Spleen (tissue), 11 donors: ENCODE measurements at regions not wholly inside any gene's neighbourhood (a gene's known extent, or its start where the extent isn't known, plus 50 kb on each side); places are given as distances from the start of the nearest gene placed in this dataset.

Experiments
- DNase-seq: peaks from one replicate; pipeline ENCODE4 v3.0.0-alpha.2; 2020
- H3K27ac ChIP-seq, 8 donors: fragments of 200-600 bp; sonication (generic) in 7 of 8; 1 replicate in 4 of 8; 2 replicates in 4 of 8; pipeline versions ENCODE4 v1.5.0 to v1.8.0; 2016 to 2021; ENCODE audit warnings: inconsistent platforms in 4 of 8, mild to moderate bottlenecking in 4 of 8, moderate library complexity in 1 of 8
- H3K27me3 ChIP-seq, 7 donors: fragments of 200-600 bp; sonication (generic) in 6 of 7; replicated peaks in 1 of 7; 1 replicate in 4 of 7; 2 replicates in 3 of 7; pipeline versions ENCODE4 v1.5.0 to v1.8.0; 2016 to 2021; ENCODE audit warnings: inconsistent platforms in 3 of 7, mild to moderate bottlenecking in 1 of 7
- H3K36me3 ChIP-seq, 6 donors: fragments of 200-600 bp; sonication (generic) in 5 of 6; 1 replicate in 4 of 6; 2 replicates in 2 of 6; pipeline versions ENCODE4 v1.5.0 to v1.8.0; 2016 to 2021; ENCODE audit warnings: inconsistent platforms in 2 of 6
- H3K4me1 ChIP-seq, 6 donors: fragments of 200-600 bp; sonication (generic) in 5 of 6; 1 replicate in 3 of 6; 2 replicates in 3 of 6; pipeline versions ENCODE4 v1.5.0 to v1.8.0; 2016 to 2021; ENCODE audit warnings: inconsistent platforms in 3 of 6
- H3K4me3 ChIP-seq, 8 donors: fragments of 200-600 bp; sonication (generic) in 7 of 8; 1 replicate in 4 of 8; 2 replicates in 4 of 8; pipeline versions ENCODE4 v1.5.0 to v1.8.0; 2016 to 2021; ENCODE audit warnings: inconsistent platforms in 4 of 8, mild to moderate bottlenecking in 4 of 8, moderate library complexity in 2 of 8
- H3K9me3 ChIP-seq, 8 donors: fragments of 200-600 bp; sonication (generic) in 7 of 8; 1 replicate in 4 of 8; 2 replicates in 4 of 8; pipeline versions ENCODE4 v1.5.0 to v1.8.0; 2016 to 2021; ENCODE audit warnings: inconsistent platforms in 4 of 8
- CTCF ChIP-seq, 11 experiments: fragments of 200-600 bp in 7 of 11; fragments of 450-650 bp in 4 of 11; sonication (generic) in 4 of 11; IDR thresholded peaks in 8 of 11; conservative IDR thresholded peaks in 3 of 11; 1 replicate in 7 of 11; 2 replicates in 4 of 11; pipeline versions ENCODE4 v1.4.0 to v1.8.0; 2016 to 2021; ENCODE audit warnings: antibody characterized with exemption in 11 of 11, inconsistent platforms in 4 of 11, mild to moderate bottlenecking in 1 of 11
- POLR2A ChIP-seq, 3 donors: fragments of 450-650 bp; IDR thresholded peaks; one replicate each; pipeline ENCODE4 v1.5.1; 2017; ENCODE audit warnings: antibody characterized with exemption in 3 of 3, mild to moderate bottlenecking in 1 of 3
- POLR2AphosphoS5 ChIP-seq, 3 donors: sonication (generic); formaldehyde crosslinking; IDR thresholded peaks; one replicate each; pipeline ENCODE4 v1.5.1; 2017; ENCODE audit warnings: antibody characterized with exemption in 3 of 3
- WGBS, 5 donors: extraction: QIAGEN DNeasy Blood & Tissue Kit in 3 of 5; methylation state at CpG; one replicate each; pipeline versions ENCODE4 v1.1.5 to v1.1.7; 2013 to 2018; 5-methylcytosine and 5-hydroxymethylcytosine counted together
- intact Hi-C: fragments of 100-400 bp; cut with DNase I; formaldehyde crosslinking; loops from one replicate; pipeline ENCODE4 v1.15.0; 2023; ENCODE audit warnings: low total_unique reads
- donor health status: healthy with polysubstance abuse.
- donor health status: DM: no; HTN: no; CAD: no; lungs with moderate emphysema.
- donor health status: DM: no; HTN: no; CAD: no.
- donor health status: Bipolar disorder and iron deficiency.
- donor health status: healthy.
- donor health status: DM: no; HTN: no; CAD: no.
- donor health status: DM: yes; HTN: yes; CAD: no.

- Histone ChIP-seq H3K36me3 (no peaks in the 10 kb centered on the region), H3K4me1 (no peaks in the 10 kb centered on the region), H3K4me3 (no peak overlapping the region), H3K27ac (no peak overlapping the region), H3K9me3 (peaks cover 0 to 19% (median 7%) of the 10 kb centered on the region in 8 donors), H3K27me3 (no peaks in the 10 kb centered on the region)
- 63 to 96% (median 76%) methylated on average over 1 of the region's 1 CpG for WGBS, 5 donors
- intact Hi-C loops: no loop called here
- DNase-seq: no peak
- no peak for TF ChIP-seq POLR2AphosphoS5 (IDR thresholded peaks at IDR 0.05)
- no peak for TF ChIP-seq CTCF (IDR thresholded peaks at IDR 0.05 in 8 of 11, conservative IDR thresholded peaks at IDR 0.05 in 3 of 11)
- no peak for TF ChIP-seq POLR2A (IDR thresholded peaks at IDR 0.05)
Observed at GRCh38 chr4:131192318-131192717, 1956.8 kb upstream of the PCDH10 start.

DNA sequence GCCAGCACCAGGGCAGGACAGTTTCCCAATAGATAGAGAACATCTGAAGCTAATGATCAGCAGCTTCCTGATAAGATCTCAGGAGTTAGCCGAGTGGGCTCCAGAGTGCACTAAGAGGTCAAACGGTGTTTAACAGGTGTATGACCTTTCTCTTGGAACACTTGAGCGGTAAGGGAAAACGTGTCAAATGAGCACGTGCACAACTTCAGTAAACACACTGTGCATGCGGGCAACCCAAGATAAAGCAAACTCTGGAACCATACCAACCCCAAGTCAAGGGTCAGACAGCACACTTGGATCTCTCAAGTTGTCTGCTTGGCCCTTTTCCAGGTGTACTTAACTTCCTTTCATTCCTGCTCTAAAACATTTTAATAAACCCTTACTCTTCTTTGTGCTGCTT lies 1941.5 kb upstream of the PCDH10 start:
- Histone ChIP-seq H3K27me3 (no peaks in the 10 kb centered on the region), H3K4me3 (no peak overlapping the region), H3K36me3 (no peaks in the 10 kb centered on the region), H3K9me3 (peaks cover 0 to 7% (median 0%) of the 10 kb centered on the region in 8 donors), H3K27ac (no peak overlapping the region), H3K4me1 (no peaks in the 10 kb centered on the region)
- no peak for DNase-seq
- intact Hi-C loops: no loop called here
- 79 to 83% (median 82%) methylated on average over 6 of the region's 6 CpGs for WGBS, 5 donors
- no peak for TF ChIP-seq CTCF (IDR thresholded peaks at IDR 0.05 in 8 of 11, conservative IDR thresholded peaks at IDR 0.05 in 3 of 11)
- no peak for TF ChIP-seq POLR2AphosphoS5 (IDR thresholded peaks at IDR 0.05)
- TF ChIP-seq POLR2A (IDR thresholded peaks at IDR 0.05): no peak

DNA sequence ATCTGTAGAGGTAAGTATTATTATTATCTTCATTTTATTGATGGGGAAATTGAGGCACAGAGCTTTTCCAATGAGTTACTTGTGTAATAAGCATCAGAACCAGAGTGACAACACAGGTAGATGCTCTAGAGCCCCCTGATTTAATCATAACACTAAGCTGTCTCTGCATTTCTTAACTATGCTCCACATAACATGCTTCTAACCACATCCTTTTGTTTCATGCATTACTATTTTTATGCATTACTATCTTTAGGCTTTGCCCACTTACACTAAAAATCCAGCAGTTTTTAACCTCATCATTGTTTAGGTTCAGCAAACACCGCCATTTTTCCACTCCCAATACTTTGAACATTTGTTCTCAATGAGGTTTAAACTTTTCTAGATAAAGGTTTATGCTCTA lies 1900.8 kb upstream of the PCDH10 start:
- no peak for DNase-seq
- Histone ChIP-seq H3K36me3 (no peaks in the 10 kb centered on the region), H3K27ac (no peak overlapping the region), H3K4me3 (no peak overlapping the region), H3K27me3 (no peaks in the 10 kb centered on the region), H3K9me3 (peaks cover 0 to 5% (median 0%) of the 10 kb centered on the region in 8 donors), H3K4me1 (no peaks in the 10 kb centered on the region)
- no peak for TF ChIP-seq CTCF (IDR thresholded peaks at IDR 0.05 in 8 of 11, conservative IDR thresholded peaks at IDR 0.05 in 3 of 11)
- TF ChIP-seq POLR2AphosphoS5 (IDR thresholded peaks at IDR 0.05): no peak
- no peak for TF ChIP-seq POLR2A (IDR thresholded peaks at IDR 0.05)
- WGBS, 5 donors: 2 to 28% (median 19%) methylated on average over 1 of the region's 1 CpG
- intact Hi-C loops: no loop called here

GRCh38 chr4:131251321-131251720 lies 1897.8 kb upstream of the PCDH10 start:
- H3K27me3 ChIP-seq: no peaks in the 10 kb centered on the region
- no peaks in the 10 kb centered on the region for H3K4me1 ChIP-seq
- TF ChIP-seq CTCF (IDR thresholded peaks at IDR 0.05 in 8 of 11, conservative IDR thresholded peaks at IDR 0.05 in 3 of 11) (no peak), POLR2A (IDR thresholded peaks at IDR 0.05) (no peak), POLR2AphosphoS5 (IDR thresholded peaks at IDR 0.05) (no peak)
- intact Hi-C loops: no loop called here
- WGBS, 5 donors: 79 to 91% (median 84%) methylated on average over 3 of the region's 3 CpGs
- no peak overlapping the region for H3K27ac ChIP-seq
- H3K4me3 ChIP-seq: no peak overlapping the region
- no peak for DNase-seq
- no peaks in the 10 kb centered on the region for H3K36me3 ChIP-seq
- H3K9me3 ChIP-seq: no peaks in the 10 kb centered on the region
